GM13977 (cell line): ENCODE measurements at regions not wholly inside any gene's neighbourhood (a gene's known extent, or its start where the extent isn't known, plus 50 kb on each side); places are given as distances from the start of the nearest gene placed in this dataset.

Experiments
- DNase-seq: peaks from one replicate; pipeline ENCODE4 v3.0.0; 2012; ENCODE audit warnings: low spot score
- in situ Hi-C: fragments of 300-500 bp; cut with MboI; formaldehyde crosslinking; loops from one replicate; pipeline ENCODE4 v1.12.0; 2022; ENCODE audit warnings: low sequenced_read_pairs, low pct_unique_long_range_greater_than_20kb, mixed read lengths, inconsistent platforms; ENCODE audit not compliant: unreplicated experiment
- TF ChIP-seq, protein P1 (sequence below): IDR thresholded peaks from 2 replicates; pipeline ENCODE4 v1.5.1; 2012; ENCODE audit warnings: mild to moderate bottlenecking, control low read depth; ENCODE audit not compliant: insufficient read depth; ENCODE audit errors: extremely low read depth, missing control alignments

DNA sequence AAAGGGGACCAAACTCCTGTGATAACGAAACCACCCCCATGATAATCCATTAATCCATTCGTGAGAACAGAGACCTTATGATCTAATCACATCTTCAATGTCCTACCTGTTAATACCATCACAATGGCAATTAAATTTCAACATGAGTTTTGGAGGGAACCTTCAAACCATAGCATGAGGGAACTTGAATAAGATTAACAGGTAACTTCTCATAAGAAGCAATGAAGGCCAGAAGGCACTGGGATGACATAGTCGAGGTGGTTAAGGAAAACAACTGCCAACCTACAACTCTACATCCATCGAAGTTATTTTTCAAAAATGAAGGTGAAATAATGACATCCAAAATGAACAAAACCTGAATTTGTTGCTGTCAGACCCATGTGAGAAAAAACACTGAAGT lies 478.9 kb downstream of the EDEM1 start:
- in situ Hi-C loops = no loop called here
- DNase-seq = no peak

DNA sequence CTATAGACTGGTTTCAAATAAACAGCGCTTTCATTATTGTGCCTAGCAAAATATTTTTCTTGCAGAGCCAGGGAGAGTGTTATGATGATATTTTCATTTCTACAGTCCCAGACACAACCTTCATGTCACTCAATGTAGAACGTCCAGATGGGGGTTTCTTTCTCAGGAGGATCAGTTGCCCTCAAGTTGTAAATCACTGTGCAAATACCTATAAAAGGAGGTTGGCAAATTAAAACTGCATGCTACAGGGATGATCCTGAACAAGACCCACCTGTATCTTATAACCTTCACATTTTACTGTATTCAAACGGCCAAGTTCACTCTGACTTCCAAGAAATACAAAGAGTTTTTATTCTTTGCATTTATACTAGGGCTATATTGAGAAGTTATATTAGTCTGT lies 486.0 kb downstream of the EDEM1 start:
- TF ChIP-seq, protein P1, sequence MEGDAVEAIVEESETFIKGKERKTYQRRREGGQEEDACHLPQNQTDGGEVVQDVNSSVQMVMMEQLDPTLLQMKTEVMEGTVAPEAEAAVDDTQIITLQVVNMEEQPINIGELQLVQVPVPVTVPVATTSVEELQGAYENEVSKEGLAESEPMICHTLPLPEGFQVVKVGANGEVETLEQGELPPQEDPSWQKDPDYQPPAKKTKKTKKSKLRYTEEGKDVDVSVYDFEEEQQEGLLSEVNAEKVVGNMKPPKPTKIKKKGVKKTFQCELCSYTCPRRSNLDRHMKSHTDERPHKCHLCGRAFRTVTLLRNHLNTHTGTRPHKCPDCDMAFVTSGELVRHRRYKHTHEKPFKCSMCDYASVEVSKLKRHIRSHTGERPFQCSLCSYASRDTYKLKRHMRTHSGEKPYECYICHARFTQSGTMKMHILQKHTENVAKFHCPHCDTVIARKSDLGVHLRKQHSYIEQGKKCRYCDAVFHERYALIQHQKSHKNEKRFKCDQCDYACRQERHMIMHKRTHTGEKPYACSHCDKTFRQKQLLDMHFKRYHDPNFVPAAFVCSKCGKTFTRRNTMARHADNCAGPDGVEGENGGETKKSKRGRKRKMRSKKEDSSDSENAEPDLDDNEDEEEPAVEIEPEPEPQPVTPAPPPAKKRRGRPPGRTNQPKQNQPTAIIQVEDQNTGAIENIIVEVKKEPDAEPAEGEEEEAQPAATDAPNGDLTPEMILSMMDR = no peak
- in situ Hi-C loops = no loop called here
- no peak for DNase-seq

More for the DNA sequence above, 478.9 kb downstream of the EDEM1 start:
- TF ChIP-seq, protein P1 = no peak

- TF ChIP-seq, protein P1 = no peak
- DNase-seq = no peak
- in situ Hi-C loops = no loop called here
These were observed 487.8 kb downstream of the EDEM1 start for GRCh38 chr3:5675319-5675718.

- TF ChIP-seq, protein P1 = no peak
- in situ Hi-C loops = no loop called here
- DNase-seq = no peak
These were observed 490.0 kb downstream of the EDEM1 start for GRCh38 chr3:5677555-5677954.

DNA sequence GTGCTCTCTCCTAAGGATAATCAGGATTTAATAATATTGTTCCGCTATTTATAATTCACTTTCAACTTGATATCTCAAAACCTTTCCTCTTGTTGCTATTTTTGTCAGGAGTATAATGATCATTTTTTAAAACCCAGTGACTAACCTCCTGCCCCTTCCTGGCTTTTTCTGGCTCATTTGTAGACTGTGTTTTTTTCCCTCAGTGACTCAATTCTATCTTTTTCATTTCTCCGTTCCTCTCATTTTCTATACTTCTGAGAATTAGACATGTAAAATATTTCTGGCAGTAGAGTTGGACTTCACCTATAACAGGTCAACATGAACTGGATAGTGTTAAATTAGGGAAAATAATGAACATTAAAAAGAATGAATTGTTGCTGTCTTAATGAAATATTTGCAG lies 490.7 kb downstream of the EDEM1 start:
- TF ChIP-seq, protein P1 = no peak
- no peak for DNase-seq
- in situ Hi-C loops = no loop called here

GRCh38 chr3:5678844-5679243 lies 491.3 kb downstream of the EDEM1 start:
- no peak for DNase-seq
- in situ Hi-C loops = no loop called here
- TF ChIP-seq, protein P1 = no peak

DNA sequence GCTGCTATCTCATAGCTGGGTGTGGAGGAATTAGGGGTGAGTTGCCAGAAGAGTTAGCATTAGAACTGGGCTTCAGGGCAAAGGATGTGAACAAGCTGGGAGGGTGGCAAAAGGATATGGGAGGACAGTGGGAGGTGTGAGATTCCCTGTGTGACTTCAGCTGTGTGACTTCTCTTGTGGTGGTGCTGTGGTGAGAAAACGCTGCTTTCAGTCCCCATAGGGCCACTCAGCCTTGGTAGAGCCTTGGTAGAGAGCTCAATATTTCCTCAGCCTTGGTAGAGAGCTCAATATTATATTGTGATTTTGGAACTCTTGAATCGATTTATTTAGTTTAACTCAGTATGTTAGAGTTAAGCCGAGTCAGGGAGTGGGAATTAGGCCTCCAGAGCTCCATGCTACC lies 499.7 kb downstream of the EDEM1 start:
- DNase-seq = no peak
- in situ Hi-C loops = no loop called here
- TF ChIP-seq, protein P1 = no peak
